Thyroid gland (tissue), 4 donors: ENCODE measurements at regions not wholly inside any gene's neighbourhood (a gene's known extent, or its start where the extent isn't known, plus 50 kb on each side); places are given as distances from the start of the nearest gene placed in this dataset.

ENCODE experiments used
- DNase-seq, 2 donors: peaks; one replicate each; pipeline ENCODE4 v3.0.0-alpha.2; 2019
- H3K27ac ChIP-seq, 3 donors: fragments of 200-600 bp; sonication (generic); 1 replicate in 2 of 3; 2 replicates in 1 of 3; pipeline ENCODE4 v1.5.1; 2016 to 2019; ENCODE audit warnings: mild to moderate bottlenecking in 1 of 3, moderate library complexity in 1 of 3
- H3K27me3 ChIP-seq: fragments of 200-600 bp; sonication (generic); one replicate; pipeline ENCODE4 v1.5.1; 2019
- H3K36me3 ChIP-seq, 2 donors: fragments of 200-600 bp; sonication (generic); one replicate each; pipeline ENCODE4 v1.5.1; 2016 to 2019
- H3K4me1 ChIP-seq, 2 donors: fragments of 200-600 bp; sonication (generic); one replicate each; pipeline ENCODE4 v1.5.1; 2017 to 2019
- H3K4me3 ChIP-seq, 3 donors: fragments of 200-600 bp; sonication (generic); replicated peaks in 1 of 3; 1 replicate in 2 of 3; 2 replicates in 1 of 3; pipeline ENCODE4 v1.5.1; 2016; ENCODE audit warnings: mild to moderate bottlenecking in 1 of 3
- H3K9me3 ChIP-seq: fragments of 200-600 bp; sonication (generic); one replicate; pipeline ENCODE4 v1.5.1; 2017
- CTCF ChIP-seq, 6 experiments: fragments of 200-600 bp in 3 of 6; fragments of 450-650 bp in 3 of 6; sonication (generic) in 3 of 6; IDR thresholded peaks; one replicate each; pipeline ENCODE4 v1.5.1; 2016 to 2019; ENCODE audit warnings: antibody characterized with exemption in 6 of 6, mild to moderate bottlenecking in 2 of 6, inconsistent platforms in 1 of 6, moderate library complexity in 1 of 6
- POLR2A ChIP-seq, 2 donors: fragments of 450-650 bp; IDR thresholded peaks; one replicate each; pipeline ENCODE4 v1.6.1; 2017; ENCODE audit warnings: antibody characterized with exemption in 2 of 2, mild to moderate bottlenecking in 2 of 2, moderate library complexity in 1 of 2
- WGBS, 2 donors: methylation state at CpG; one replicate each; pipeline ENCODE4 v1.1.5; 2017; 5-methylcytosine and 5-hydroxymethylcytosine counted together
- intact Hi-C: fragments of 100-400 bp; cut with DNase I; formaldehyde crosslinking; loops from one replicate; pipeline ENCODE4 v1.15.1; 2023

- no peak for DNase-seq
- peaks cover 13 to 26% of the 10 kb centered on the region in 2 donors for H3K4me1 ChIP-seq
- no peaks in the 10 kb centered on the region for H3K27me3 ChIP-seq
- no peaks in the 10 kb centered on the region for H3K9me3 ChIP-seq
- intact Hi-C loops: no loop called here
- TF ChIP-seq CTCF (IDR thresholded peaks at IDR 0.05) (no peak), POLR2A (IDR thresholded peaks at IDR 0.05) (no peak)
- no peak overlapping the region for H3K27ac ChIP-seq
- no peaks in the 10 kb centered on the region for H3K36me3 ChIP-seq
- H3K4me3 ChIP-seq: no peak overlapping the region
- WGBS, 2 donors: 81 to 84% methylated on average over 5 of the region's 5 CpGs
Measured at GRCh38 chr13:99027661-99028425, 50.0 kb upstream of the DOCK9 start.

- H3K27ac ChIP-seq: no peak overlapping the region
- no peaks in the 10 kb centered on the region for H3K9me3 ChIP-seq
- intact Hi-C loops: no loop called here
- no peaks in the 10 kb centered on the region for H3K36me3 ChIP-seq
- no peak overlapping the region for H3K4me3 ChIP-seq
- H3K27me3 ChIP-seq: no peaks in the 10 kb centered on the region
- DNase-seq: no peak
- peaks cover 21 to 36% of the 10 kb centered on the region in 2 donors for H3K4me1 ChIP-seq
- peak in 2 of 6 experiments; percentile 17 for TF ChIP-seq CTCF (IDR thresholded peaks at IDR 0.05)
- no peak for TF ChIP-seq POLR2A (IDR thresholded peaks at IDR 0.05)
Measured at GRCh38 chr13:99028890-99029289, 51.0 kb upstream of the DOCK9 start.

- Histone ChIP-seq H3K27me3 (no peaks in the 10 kb centered on the region), H3K27ac (no peak overlapping the region), H3K36me3 (no peaks in the 10 kb centered on the region), H3K4me3 (no peak overlapping the region), H3K4me1 (peaks cover 21 to 36% of the 10 kb centered on the region in 2 donors), H3K9me3 (no peaks in the 10 kb centered on the region)
- DNase-seq: no peak
- TF ChIP-seq CTCF (IDR thresholded peaks at IDR 0.05) (no peak), POLR2A (IDR thresholded peaks at IDR 0.05) (no peak)
- intact Hi-C loops: no loop called here
Measured at GRCh38 chr13:99029576-99029975, 51.7 kb upstream of the DOCK9 start.

GRCh38 chr13:99030326-99030725 lies 52.5 kb upstream of the DOCK9 start:
- intact Hi-C loops: loop anchor here (10.0 kb wide), 2 partner anchors 56 to 106 kb away; partner anchors contain the start of gene DOCK9
- Histone ChIP-seq H3K36me3 (no peaks in the 10 kb centered on the region), H3K27me3 (no peaks in the 10 kb centered on the region), H3K4me1 (peaks cover 21 to 36% of the 10 kb centered on the region in 2 donors), H3K27ac (no peak overlapping the region), H3K9me3 (no peaks in the 10 kb centered on the region), H3K4me3 (no peak overlapping the region)
- TF ChIP-seq POLR2A (IDR thresholded peaks at IDR 0.05): no peak
- no peak for TF ChIP-seq CTCF (IDR thresholded peaks at IDR 0.05)
- no peak for DNase-seq

GRCh38 chr13:99031832-99032231 lies 54.0 kb upstream of the DOCK9 start:
- Histone ChIP-seq H3K4me3 (no peak overlapping the region), H3K27ac (peak overlapping the region in 2 of 3 donors; percentile 62 to 76), H3K9me3 (no peaks in the 10 kb centered on the region), H3K4me1 (peaks cover 21 to 36% of the 10 kb centered on the region in 2 donors), H3K36me3 (no peaks in the 10 kb centered on the region), H3K27me3 (no peaks in the 10 kb centered on the region)
- TF ChIP-seq POLR2A (IDR thresholded peaks at IDR 0.05): no peak
- no peak for TF ChIP-seq CTCF (IDR thresholded peaks at IDR 0.05)
- 100% methylated on average over 2 of the region's 2 CpGs for WGBS, 2 donors
- intact Hi-C loops: loop anchor here (10.0 kb wide), 2 partner anchors 57 to 107 kb away; partner anchors contain the start of gene DOCK9
- peak in 1 of 2 donors; percentile 39 for DNase-seq
